ENCODE measurements at regions not wholly inside any gene's neighbourhood (a gene's known extent, or its start where the extent isn't known, plus 50 kb on each side); places are given as distances from the start of the nearest gene placed in this dataset.

DNA sequence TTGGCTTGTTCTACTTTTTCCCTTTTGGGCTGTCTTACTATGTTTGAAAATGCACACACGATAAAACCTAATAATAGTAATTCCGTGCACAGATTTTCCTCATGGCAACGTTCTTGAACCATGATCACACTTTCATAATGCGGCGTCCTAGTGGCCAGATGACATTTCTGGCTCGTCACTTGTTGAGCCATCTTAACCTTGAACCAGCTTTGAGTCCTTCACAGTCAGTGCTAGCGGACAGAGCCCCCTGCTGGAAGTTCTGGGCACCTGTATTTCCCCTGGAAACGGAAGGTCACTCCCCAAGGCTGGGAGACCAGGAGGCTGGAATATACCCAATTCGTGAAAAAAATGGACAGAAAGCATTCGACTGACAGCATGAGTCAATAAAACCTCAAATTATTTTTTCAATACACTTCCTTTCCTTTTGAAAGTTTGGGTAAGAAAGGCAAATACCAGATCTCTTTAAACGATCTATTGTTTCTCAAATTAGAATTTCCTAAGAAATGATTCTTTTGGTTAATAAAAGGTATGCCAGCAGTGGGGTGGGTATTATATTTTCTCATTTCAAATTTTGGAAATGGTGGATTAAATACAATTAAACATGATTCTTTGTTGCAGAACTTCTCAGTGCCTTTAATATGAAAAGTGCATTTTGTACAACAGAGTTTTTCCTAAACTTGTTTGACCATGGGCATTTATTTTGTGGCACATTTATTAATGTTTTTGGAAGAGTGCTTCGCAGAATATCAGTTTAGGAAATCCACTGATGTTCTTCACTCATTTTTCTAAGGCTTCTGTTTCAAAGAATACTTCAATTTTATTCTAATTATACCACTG lies 542.3 kb downstream of the QKI start:
- no peaks in the 10 kb centered on the region for H3K4me1 Mint-ChIP-seq
- H3K4me3 Mint-ChIP-seq = no peak overlapping the region
- ATAC-seq (peak; percentile 76), DNase-seq (peak; percentile 65)
- no peak overlapping the region for H3K27ac Mint-ChIP-seq
- peaks cover 39% of the 10 kb centered on the region for H3K27me3 Mint-ChIP-seq
- H3K36me3 Mint-ChIP-seq (ENCODE audit: low read depth) = no peaks in the 10 kb centered on the region
- no peaks in the 10 kb centered on the region for H3K9me3 Mint-ChIP-seq

DNA sequence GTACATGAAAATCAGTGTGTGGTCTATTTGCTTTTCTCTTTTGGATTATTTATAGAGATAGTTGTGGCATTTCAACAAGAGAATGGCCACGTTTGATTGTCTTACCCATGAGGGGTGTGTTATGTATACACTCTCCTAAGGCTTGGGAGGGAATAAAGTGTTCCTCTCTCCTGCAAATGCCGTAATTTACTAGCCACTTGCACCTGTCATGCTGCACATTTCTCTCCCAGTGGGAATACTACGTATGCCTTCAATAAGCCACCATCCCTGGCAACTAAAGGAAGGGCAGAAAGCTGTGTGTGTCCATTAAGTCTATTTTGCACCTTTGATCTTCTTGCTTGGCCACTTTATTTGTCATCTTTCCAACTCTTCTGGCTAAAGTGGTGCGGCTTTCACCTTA lies 541.2 kb downstream of the QKI start:
- Mint-ChIP-seq H3K4me1 (no peaks in the 10 kb centered on the region), H3K27ac (no peak overlapping the region), H3K9me3 (no peaks in the 10 kb centered on the region), H3K4me3 (no peak overlapping the region), H3K36me3 (ENCODE audit: low read depth) (no peaks in the 10 kb centered on the region), H3K27me3 (peaks cover 45% of the 10 kb centered on the region)
- DNase-seq = no peak
- no peak for ATAC-seq

DNA sequence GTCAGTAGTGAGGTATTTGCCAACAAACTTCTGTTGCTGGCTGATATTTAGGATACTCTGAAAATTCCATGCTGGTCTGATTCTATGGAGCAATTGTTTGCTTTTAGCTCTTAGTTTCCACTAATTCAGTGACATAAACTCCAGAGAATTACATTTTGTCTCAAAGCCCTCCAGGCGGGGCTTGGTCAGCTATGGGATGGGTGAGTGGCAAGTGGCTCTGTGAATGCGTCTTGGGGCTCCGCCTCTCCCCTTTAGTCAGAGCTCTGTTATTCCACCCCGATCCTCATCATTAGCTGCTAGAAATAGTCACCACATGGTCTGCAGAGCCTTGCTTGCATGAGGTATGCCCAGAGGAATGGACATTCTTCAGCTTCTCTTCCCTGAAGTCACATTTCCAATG lies 540.6 kb downstream of the QKI start:
- no peak overlapping the region for H3K27ac Mint-ChIP-seq

DNA sequence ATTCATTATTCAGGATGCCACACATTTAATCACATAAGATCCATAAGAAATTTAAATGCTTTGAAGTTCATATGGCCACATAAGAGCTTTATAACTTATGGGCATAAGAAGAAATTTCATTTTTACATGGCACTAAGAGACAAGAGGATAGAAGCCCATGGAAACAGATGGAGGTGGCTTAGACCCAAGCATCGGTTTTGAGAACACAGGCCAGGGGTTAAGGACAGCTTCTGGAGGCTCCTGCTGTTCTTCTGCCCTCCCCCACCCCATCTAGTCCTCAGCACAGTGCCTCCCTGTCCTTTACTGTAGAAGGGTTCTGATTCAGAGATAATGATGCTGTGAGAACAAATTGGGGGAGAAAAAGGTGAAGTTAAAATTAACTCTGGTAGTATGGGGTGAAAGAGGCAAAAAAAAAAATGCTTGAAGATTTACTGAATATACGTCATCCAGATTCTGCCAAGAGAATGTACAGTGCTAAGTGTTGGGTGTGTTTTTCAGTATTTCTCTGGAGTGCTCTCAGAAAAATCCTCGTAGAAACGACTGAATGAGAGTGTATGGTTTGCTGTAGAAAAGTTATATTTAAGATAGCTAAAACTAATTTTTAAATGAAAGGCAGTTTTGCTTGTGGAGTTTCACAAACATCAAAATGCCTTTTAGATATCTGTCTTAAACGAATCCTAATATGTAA lies 539.7 kb downstream of the QKI start:
- H3K4me1 Mint-ChIP-seq = no peaks in the 10 kb centered on the region
- peaks cover 45% of the 10 kb centered on the region for H3K27me3 Mint-ChIP-seq
- H3K9me3 Mint-ChIP-seq = no peaks in the 10 kb centered on the region
- no peak overlapping the region for H3K27ac Mint-ChIP-seq
- ATAC-seq (no peak), DNase-seq (no peak)
- no peaks in the 10 kb centered on the region for H3K36me3 Mint-ChIP-seq (ENCODE audit: low read depth)
- H3K4me3 Mint-ChIP-seq = no peak overlapping the region

More for the DNA sequence above, 540.6 kb downstream of the QKI start:
- no peak overlapping the region for H3K4me3 Mint-ChIP-seq
- DNase-seq (no peak), ATAC-seq (no peak)
- no peaks in the 10 kb centered on the region for H3K4me1 Mint-ChIP-seq
- no peaks in the 10 kb centered on the region for H3K9me3 Mint-ChIP-seq
- H3K36me3 Mint-ChIP-seq (ENCODE audit: low read depth) = no peaks in the 10 kb centered on the region
- peaks cover 45% of the 10 kb centered on the region for H3K27me3 Mint-ChIP-seq

DNA sequence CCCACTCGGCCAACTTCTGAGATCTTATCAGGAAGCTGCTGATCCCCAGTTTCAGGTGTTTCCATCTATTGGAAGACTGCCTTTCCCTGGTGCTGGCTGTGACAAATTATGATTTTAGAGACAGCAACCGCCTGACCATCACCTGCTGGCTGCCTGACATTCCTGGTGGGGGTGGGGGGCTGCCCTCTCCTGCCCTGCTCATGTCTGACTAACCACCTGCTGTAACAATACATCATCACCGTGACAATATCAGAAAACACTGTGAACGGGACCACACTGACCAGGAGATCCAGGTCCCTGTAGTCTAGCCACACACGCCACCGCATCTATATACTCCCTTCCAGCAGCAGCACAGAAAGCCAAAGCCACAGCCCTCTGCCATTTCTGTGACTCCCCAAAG lies 537.5 kb downstream of the QKI start:
- no peaks in the 10 kb centered on the region for H3K9me3 Mint-ChIP-seq

DNA sequence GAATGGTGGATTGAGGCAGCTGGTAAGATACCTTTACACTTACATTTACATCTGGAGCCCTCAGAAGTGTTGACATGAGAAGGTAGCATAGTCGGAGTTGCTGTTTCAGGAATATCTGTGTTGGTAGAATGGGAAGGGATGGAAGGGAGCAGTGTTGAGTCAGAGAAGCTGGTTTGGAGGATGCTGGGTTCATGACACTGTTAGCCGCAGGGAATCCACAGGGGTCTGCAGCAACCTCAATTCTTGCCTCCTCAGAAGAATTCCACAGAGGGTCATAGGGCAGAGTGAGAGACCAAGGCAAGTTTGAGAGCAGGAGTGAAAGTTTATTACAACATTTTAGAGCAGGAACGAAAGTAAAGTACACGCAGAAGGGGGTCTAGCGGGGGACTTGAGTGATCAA lies 536.8 kb downstream of the QKI start:
- DNase-seq (no peak), ATAC-seq (no peak)
- Mint-ChIP-seq H3K27me3 (peaks cover 50% of the 10 kb centered on the region), H3K4me3 (no peak overlapping the region), H3K9me3 (no peaks in the 10 kb centered on the region), H3K36me3 (ENCODE audit: low read depth) (no peaks in the 10 kb centered on the region), H3K27ac (no peak overlapping the region), H3K4me1 (no peaks in the 10 kb centered on the region)

More for the DNA sequence above, 537.5 kb downstream of the QKI start:
- ATAC-seq (no peak), DNase-seq (no peak)
- peaks cover 51% of the 10 kb centered on the region for H3K27me3 Mint-ChIP-seq
- no peak overlapping the region for H3K27ac Mint-ChIP-seq
- H3K4me1 Mint-ChIP-seq = no peaks in the 10 kb centered on the region
- H3K36me3 Mint-ChIP-seq (ENCODE audit: low read depth) = no peaks in the 10 kb centered on the region
- H3K4me3 Mint-ChIP-seq = no peak overlapping the region

DNA sequence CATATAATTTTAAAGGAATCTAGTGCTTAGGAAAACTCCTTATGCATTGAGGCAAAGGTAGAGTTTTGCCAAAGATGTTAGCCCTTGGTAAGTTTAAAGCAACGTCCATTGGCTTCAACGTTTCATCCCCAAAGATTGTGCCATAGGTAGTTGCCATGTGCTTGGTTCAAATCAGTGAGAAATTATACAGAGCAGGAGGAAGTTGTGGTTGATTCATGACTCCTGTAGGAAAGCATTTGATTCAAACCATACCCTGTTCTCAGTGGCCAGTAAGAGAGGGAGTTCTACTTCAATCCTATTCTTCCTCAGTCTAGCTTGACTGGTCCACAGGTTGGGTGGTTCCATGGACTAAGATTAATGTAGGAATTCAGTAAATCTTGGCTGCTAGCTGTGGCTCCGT lies 535.6 kb downstream of the QKI start:
- H3K9me3 Mint-ChIP-seq = no peaks in the 10 kb centered on the region
- no peak overlapping the region for H3K4me3 Mint-ChIP-seq
- H3K27me3 Mint-ChIP-seq = peaks cover 39% of the 10 kb centered on the region
- H3K4me1 Mint-ChIP-seq = no peaks in the 10 kb centered on the region
- no peak overlapping the region for H3K27ac Mint-ChIP-seq
- H3K36me3 Mint-ChIP-seq (ENCODE audit: low read depth) = no peaks in the 10 kb centered on the region
- no peak for DNase-seq
- ATAC-seq = no peak

DNA sequence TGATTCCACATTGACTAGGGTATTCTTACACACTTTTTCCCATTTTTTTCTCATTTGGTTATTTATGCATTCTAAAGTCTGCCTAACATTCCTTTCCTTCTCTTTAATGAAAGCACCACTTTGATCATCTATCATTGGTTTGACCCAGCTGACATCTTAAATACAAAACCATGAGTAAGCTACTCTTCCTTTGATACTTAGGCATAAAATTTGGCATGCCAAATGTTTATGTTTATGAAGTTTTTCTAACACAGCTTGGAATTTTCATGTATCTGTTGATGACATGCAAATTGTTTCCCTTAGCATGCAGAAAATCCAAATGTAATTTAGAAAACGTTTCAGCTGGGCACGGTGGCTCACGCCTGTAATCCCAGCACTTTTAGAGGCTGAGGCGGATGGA lies 534.9 kb downstream of the QKI start:
- no peaks in the 10 kb centered on the region for H3K4me1 Mint-ChIP-seq
- no peak for ATAC-seq
- H3K4me3 Mint-ChIP-seq = no peak overlapping the region
- no peaks in the 10 kb centered on the region for H3K36me3 Mint-ChIP-seq (ENCODE audit: low read depth)
- no peaks in the 10 kb centered on the region for H3K9me3 Mint-ChIP-seq
- DNase-seq = no peak
- no peak overlapping the region for H3K27ac Mint-ChIP-seq
- peaks cover 37% of the 10 kb centered on the region for H3K27me3 Mint-ChIP-seq

DNA sequence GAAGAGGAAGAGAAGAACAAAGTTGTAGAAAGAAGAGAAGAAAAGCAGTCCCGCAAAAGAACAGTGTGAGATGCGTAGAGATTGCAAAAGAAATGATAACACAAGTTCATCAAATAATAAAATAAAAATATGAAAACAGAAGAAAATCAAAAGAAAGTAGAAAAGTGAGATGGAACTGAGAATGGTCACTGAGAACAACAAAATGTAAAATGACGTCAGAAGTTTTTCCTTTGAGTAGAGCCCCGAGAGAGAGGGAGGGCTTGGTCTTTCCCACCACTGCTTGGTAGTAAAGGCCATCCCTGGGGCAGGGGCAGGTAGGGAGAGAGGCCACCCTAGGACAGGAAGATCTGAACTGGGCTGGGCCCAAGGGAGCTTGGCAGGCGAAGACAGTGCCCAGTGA lies 533.7 kb downstream of the QKI start:
- Mint-ChIP-seq H3K4me1 (no peaks in the 10 kb centered on the region), H3K9me3 (no peaks in the 10 kb centered on the region), H3K4me3 (no peak overlapping the region), H3K36me3 (ENCODE audit: low read depth) (no peaks in the 10 kb centered on the region), H3K27me3 (peaks cover 33% of the 10 kb centered on the region), H3K27ac (no peak overlapping the region)
- DNase-seq (no peak), ATAC-seq (no peak)

DNA sequence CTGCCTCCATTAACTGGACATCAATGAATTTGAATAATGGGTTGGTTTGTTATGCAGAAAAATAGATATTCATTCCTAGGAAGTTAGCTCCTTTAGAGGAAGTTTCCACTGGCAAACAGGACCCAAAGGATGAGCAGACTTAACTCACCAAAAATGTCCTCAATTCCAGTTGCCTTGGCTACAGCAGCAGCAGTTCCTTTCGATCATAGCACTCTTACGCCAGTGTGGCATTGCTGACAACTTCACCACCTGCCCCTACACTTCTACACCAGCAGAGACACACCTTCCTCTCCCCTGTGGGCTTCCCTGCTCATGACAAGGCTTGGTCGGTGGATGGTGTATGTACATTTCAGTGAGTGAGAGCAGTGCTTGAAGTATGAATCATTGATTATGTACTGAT lies 532.8 kb downstream of the QKI start:
- DNase-seq (no peak), ATAC-seq (no peak)
- peaks cover 31% of the 10 kb centered on the region for H3K27me3 Mint-ChIP-seq
- no peak overlapping the region for H3K4me3 Mint-ChIP-seq
- no peaks in the 10 kb centered on the region for H3K4me1 Mint-ChIP-seq
- H3K36me3 Mint-ChIP-seq (ENCODE audit: low read depth) = no peaks in the 10 kb centered on the region
- no peaks in the 10 kb centered on the region for H3K9me3 Mint-ChIP-seq
- H3K27ac Mint-ChIP-seq = no peak overlapping the region

DNA sequence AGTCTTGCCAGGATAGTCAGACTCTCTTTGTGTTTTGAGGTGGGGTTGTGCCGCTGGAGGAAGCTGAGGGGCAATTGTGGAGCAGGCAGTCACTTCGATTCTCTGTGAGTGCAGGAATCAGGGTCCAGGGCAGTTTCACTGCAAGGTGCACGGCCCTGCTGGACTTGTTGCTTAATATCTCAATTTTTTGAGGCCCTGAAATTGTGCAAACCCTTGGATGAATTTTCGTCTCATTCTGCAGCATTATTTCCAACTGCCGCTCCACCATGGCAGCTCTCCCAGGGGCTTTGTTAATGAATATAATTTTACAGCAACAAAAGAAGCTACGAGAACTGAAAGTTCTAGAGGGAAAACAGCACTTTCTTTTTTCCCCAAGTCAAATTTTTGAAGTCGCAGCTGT lies 531.9 kb downstream of the QKI start:
- ATAC-seq (no peak), DNase-seq (no peak)
- Mint-ChIP-seq H3K9me3 (no peaks in the 10 kb centered on the region), H3K4me3 (no peak overlapping the region), H3K36me3 (ENCODE audit: low read depth) (no peaks in the 10 kb centered on the region), H3K27me3 (peaks cover 35% of the 10 kb centered on the region), H3K27ac (no peak overlapping the region), H3K4me1 (no peaks in the 10 kb centered on the region)

DNA sequence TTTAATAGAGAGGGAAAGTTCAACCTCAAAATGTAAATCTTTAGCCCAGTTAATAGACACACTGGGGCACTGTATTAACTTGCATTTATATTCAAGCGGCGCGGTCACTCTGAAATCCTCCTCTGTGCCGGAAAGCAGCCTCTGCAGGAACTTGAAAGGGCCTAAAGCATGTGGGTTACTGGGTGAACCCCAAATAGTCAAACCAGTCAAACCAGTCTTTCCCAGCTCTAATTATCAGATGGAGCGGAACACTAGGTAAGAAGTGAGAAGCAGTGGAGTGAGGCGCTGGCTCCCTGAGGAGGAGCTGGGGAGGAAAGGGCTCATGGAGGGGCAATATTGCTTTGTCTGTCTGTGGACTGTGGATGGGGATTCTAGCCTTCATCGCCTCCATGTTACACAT lies 531.3 kb downstream of the QKI start:
- ATAC-seq (no peak), DNase-seq (no peak)
- no peaks in the 10 kb centered on the region for H3K4me1 Mint-ChIP-seq
- no peaks in the 10 kb centered on the region for H3K9me3 Mint-ChIP-seq
- H3K4me3 Mint-ChIP-seq = no peak overlapping the region
- no peak overlapping the region for H3K27ac Mint-ChIP-seq
- peaks cover 35% of the 10 kb centered on the region for H3K27me3 Mint-ChIP-seq
- no peaks in the 10 kb centered on the region for H3K36me3 Mint-ChIP-seq (ENCODE audit: low read depth)

DNA sequence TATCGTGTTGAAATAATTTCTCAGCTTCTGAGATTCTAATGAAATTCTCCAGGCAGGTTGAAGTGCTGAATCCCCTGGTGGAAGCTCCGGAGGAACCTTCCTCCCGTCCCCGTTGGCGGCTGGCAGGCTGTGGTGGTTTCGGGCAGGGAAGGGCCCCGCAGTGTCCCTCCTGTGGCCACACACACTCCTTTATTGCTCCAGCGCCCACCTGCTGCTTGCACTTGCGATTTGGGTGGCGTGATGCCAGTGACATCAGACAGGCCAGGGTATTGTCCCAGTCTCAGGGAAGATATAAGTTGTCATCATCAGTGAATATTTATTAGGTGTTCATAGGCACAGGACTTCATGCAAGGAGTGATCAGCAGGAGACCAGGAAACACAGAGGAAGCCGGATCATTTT lies 530.4 kb downstream of the QKI start:
- DNase-seq (no peak), ATAC-seq (no peak)
- no peaks in the 10 kb centered on the region for H3K9me3 Mint-ChIP-seq
- no peaks in the 10 kb centered on the region for H3K36me3 Mint-ChIP-seq (ENCODE audit: low read depth)
- no peak overlapping the region for H3K4me3 Mint-ChIP-seq
- no peaks in the 10 kb centered on the region for H3K4me1 Mint-ChIP-seq
- H3K27ac Mint-ChIP-seq = no peak overlapping the region
- H3K27me3 Mint-ChIP-seq = peaks cover 39% of the 10 kb centered on the region

DNA sequence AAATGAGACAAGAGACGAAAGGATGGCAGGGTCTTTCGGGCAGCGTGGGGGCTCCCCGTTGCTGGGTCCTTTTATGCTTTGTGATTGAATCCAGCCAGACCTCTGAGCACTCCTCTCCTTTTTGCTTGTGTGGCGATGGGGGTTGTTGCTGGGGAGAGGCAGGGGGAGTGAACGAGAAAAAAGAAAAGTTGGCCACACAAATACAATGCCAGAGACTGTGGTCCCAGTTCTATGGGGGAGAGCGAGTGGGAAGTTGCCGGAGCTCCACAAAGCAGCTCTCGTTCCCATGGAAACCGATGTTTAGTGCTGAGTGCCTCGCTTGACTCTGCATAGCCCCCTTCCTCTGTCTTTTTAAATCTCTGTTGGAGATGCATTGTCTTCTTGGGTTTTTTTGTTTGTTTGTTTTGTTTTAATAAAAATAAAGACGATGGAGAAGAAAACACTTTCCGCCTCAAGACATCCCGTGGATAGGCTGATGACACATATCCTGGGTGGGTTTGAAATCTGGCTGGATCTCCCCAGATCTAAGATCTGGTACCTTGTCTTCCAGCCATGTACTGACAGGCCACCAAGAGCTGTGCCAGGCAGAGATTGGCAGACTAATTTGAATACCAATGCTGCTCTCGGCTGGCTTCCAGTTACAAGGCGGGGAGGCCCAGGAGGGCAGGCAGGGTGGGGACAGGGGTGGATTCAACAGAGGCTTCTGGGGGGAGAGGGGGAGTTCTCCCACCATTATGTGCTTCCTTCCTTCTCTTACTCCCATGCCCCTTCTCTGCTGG lies 529.3 kb downstream of the QKI start:
- peaks cover 44% of the 10 kb centered on the region for H3K27me3 Mint-ChIP-seq
- no peaks in the 10 kb centered on the region for H3K9me3 Mint-ChIP-seq
- H3K36me3 Mint-ChIP-seq (ENCODE audit: low read depth) = no peaks in the 10 kb centered on the region
- H3K4me3 Mint-ChIP-seq = no peak overlapping the region
- H3K27ac Mint-ChIP-seq = no peak overlapping the region
- no peak for DNase-seq
- H3K4me1 Mint-ChIP-seq = no peaks in the 10 kb centered on the region
- no peak for ATAC-seq

DNA sequence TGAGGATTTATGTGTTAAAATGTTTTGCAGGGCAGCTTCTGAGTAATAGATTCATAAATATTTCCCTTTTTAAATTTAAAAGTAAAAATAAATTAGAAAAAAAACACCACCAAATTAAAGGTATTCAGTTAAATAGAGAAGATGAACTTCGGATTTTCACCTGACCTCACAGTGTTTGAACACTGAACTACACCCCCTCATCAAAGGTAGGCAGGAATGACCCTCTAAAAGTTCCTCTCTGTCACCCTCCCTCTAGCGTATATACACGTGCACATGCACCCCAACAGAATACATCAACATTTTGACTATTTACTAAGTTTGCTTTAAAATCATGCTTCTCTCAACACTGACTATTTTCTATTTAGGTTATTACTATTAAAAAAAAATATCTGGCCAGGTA lies 528.3 kb downstream of the QKI start:
- no peak for ATAC-seq
- no peak overlapping the region for H3K27ac Mint-ChIP-seq
- no peak overlapping the region for H3K4me3 Mint-ChIP-seq
- H3K36me3 Mint-ChIP-seq (ENCODE audit: low read depth) = no peaks in the 10 kb centered on the region
- DNase-seq = no peak
- H3K9me3 Mint-ChIP-seq = no peaks in the 10 kb centered on the region
- H3K27me3 Mint-ChIP-seq = peaks cover 47% of the 10 kb centered on the region
- no peaks in the 10 kb centered on the region for H3K4me1 Mint-ChIP-seq

Data from activated naive CD8-positive, alpha-beta T cell treated with anti-CD3 and anti-CD28 coated beads, Interleukin-2, amount 50 U/mL, for 24 hours (primary cell).